GM12878 (cell line): ENCODE measurements at regions not wholly inside any gene's neighbourhood (a gene's known extent, or its start where the extent isn't known, plus 50 kb on each side); places are given as distances from the start of the nearest gene placed in this dataset.

Source experiments
- ATAC-seq: fragments of 200-7000 bp; cut with Tn5 transposase; 3 replicates; pipeline ENCODE4 v1.9.1; 2020; ENCODE audit warnings: mild to moderate bottlenecking, moderate library complexity
- BruUV-seq: library from RNA; stranded (reverse); fragments of 400-500 nt; replicated peaks from 2 replicates; lab custom pipeline; 2021; lab: Mats Ljungman, UMichigan
- CTCF ChIA-PET: fragments of 300-600 bp; sonication (Branson Sonifier 250); formaldehyde crosslinking; extraction: SDS; loops from one replicate; lab custom pipeline; 2021; ENCODE audit warnings: inconsistent platforms; lab: Yijun Ruan, JAX
- POLR2A ChIA-PET: fragments of 350-600 bp; formaldehyde crosslinking; extraction: SDS; loops from one replicate; lab custom pipeline; 2021; ENCODE audit warnings: inconsistent platforms; lab: Charles Lee
- RAD21 ChIA-PET: fragments of 300-600 bp; sonication (Branson Sonifier 250); formaldehyde crosslinking; loops from one replicate; lab custom pipeline; 2023; ENCODE audit warnings: antibody characterized with exemption; ENCODE audit not compliant: unreplicated experiment; lab: Charles Lee
- SMC1A ChIA-PET: fragments of 300-600 bp; sonication (Branson Sonifier 250); formaldehyde crosslinking; loops from one replicate; lab custom pipeline; 2023; ENCODE audit not compliant: unreplicated experiment, uncharacterized antibody; lab: Charles Lee
- DNase-seq: peaks from one replicate; pipeline ENCODE4 v3.0.0-alpha.2; 2011; ENCODE audit warnings: low read depth, low spot score
- FAIRE-seq: peaks from 3 replicates; lab custom pipeline; 2011; peaks lifted over from hg19 to GRCh38; lab: Jason Lieb, UNC
- H2AFZ ChIP-seq: 2 replicates; pipeline ENCODE4 v1.6.0; 2011; ENCODE audit warnings: low read depth, low read length, control low read depth; ENCODE audit not compliant: control insufficient read depth
- H3K27ac ChIP-seq: 2 replicates; pipeline ENCODE4 v1.5.1; 2011; ENCODE audit warnings: control low read depth; ENCODE audit not compliant: control insufficient read depth, insufficient read depth
- H3K27me3 ChIP-seq, 2 experiments: replicated peaks in 1 of 2; 2 replicates each; pipeline versions ENCODE4 v1.6.0 to v1.6.1; 2011; ENCODE audit warnings: low read length in 1 of 2; ENCODE audit not compliant: control insufficient read depth in 2 of 2, insufficient read depth in 2 of 2
- H3K36me3 ChIP-seq, 2 experiments: 2 replicates each; pipeline ENCODE4 v1.5.1; 2011; ENCODE audit warnings: low read length in 1 of 2; ENCODE audit not compliant: control insufficient read depth in 2 of 2, insufficient read depth in 2 of 2
- H3K4me1 ChIP-seq: 2 replicates; pipeline ENCODE4 v1.6.1; 2011; ENCODE audit warnings: mild to moderate bottlenecking, low read length, moderate library complexity, mixed read lengths; ENCODE audit not compliant: control insufficient read depth, insufficient read depth
- H3K4me2 ChIP-seq: 2 replicates; pipeline ENCODE4 v1.6.0; 2011; ENCODE audit warnings: control low read depth; ENCODE audit not compliant: control insufficient read depth, insufficient read depth
- H3K4me3 ChIP-seq: fragments of 200-600 bp; sonication (generic); 2 replicates; pipeline ENCODE4 v1.5.1; 2016
- H3K79me2 ChIP-seq: 2 replicates; pipeline ENCODE4 v1.6.0; 2011; ENCODE audit warnings: low read length; ENCODE audit not compliant: control insufficient read depth, insufficient read depth
- H3K9ac ChIP-seq: 2 replicates; pipeline ENCODE4 v1.8.0; 2011; ENCODE audit warnings: low read length, control low read depth, mixed read lengths; ENCODE audit not compliant: control insufficient read depth, insufficient read depth
- H3K9me3 ChIP-seq: replicated peaks from 3 replicates; pipeline ENCODE4 v1.5.1; 2011; ENCODE audit warnings: mild to moderate bottlenecking, low read length; ENCODE audit not compliant: control insufficient read depth, insufficient read depth
- H4K20me1 ChIP-seq: 2 replicates; pipeline ENCODE4 v1.6.0; 2011; ENCODE audit not compliant: control insufficient read depth, insufficient read depth
- CBX5 ChIP-seq: sonication (generic); IDR thresholded peaks from 2 replicates; pipeline ENCODE4 v1.6.1; 2016; ENCODE audit warnings: low read depth, moderate library complexity, mild to moderate bottlenecking, inconsistent platforms
- GABPA ChIP-seq: IDR thresholded peaks from 2 replicates; pipeline ENCODE4 v1.6.1; 2014; ENCODE audit warnings: antibody characterized with exemption, low read depth, mild to moderate bottlenecking, inconsistent platforms
- HDAC2 ChIP-seq: fragments of 200-600 bp; sonication (generic); IDR thresholded peaks from 2 replicates; pipeline ENCODE4 v1.6.1; 2017
- MAX ChIP-seq: IDR thresholded peaks from 2 replicates; pipeline ENCODE4 v1.6.1; 2012; ENCODE audit warnings: low read depth, low read length, improper control_type of control experiment
- MYC ChIP-seq: IDR thresholded peaks from 2 replicates; pipeline ENCODE4 v1.6.1; 2011; ENCODE audit warnings: mild to moderate bottlenecking, low read length, moderate library complexity, inconsistent platforms; ENCODE audit not compliant: insufficient read depth, insufficient replicate concordance, insufficient read length, severe bottlenecking
- RELA ChIP-seq: fragments of 450-650 bp; IDR thresholded peaks from 2 replicates; pipeline ENCODE4 v1.8.0; 2014; ENCODE audit warnings: borderline replicate concordance; ENCODE audit not compliant: partially characterized antibody
- RELB ChIP-seq: fragments of 450-650 bp; IDR thresholded peaks from 2 replicates; pipeline ENCODE4 v1.6.1; 2017; ENCODE audit warnings: low read depth, mild to moderate bottlenecking, moderate library complexity
- SP1 ChIP-seq: IDR thresholded peaks from one replicate; pipeline ENCODE4 v1.6.1; 2011; ENCODE audit warnings: low read depth, low read length
- TCF3 ChIP-seq: IDR thresholded peaks from 2 replicates; pipeline ENCODE4 v1.6.1; 2012; ENCODE audit warnings: low read depth, mild to moderate bottlenecking, low read length, borderline replicate concordance; ENCODE audit not compliant: insufficient read depth
- WRNIP1 ChIP-seq: IDR thresholded peaks from 2 replicates; pipeline ENCODE4 v1.6.1; 2011; ENCODE audit warnings: low read depth, low read length, improper control_type of control experiment, borderline replicate concordance
- ZNF207 ChIP-seq: fragments of 450-650 bp; IDR thresholded peaks from 2 replicates; pipeline ENCODE4 v1.6.1; 2014; ENCODE audit warnings: antibody characterized with exemption, mild to moderate bottlenecking, borderline replicate concordance
- ZNF384 ChIP-seq: IDR thresholded peaks from 2 replicates; pipeline ENCODE4 v1.6.1; 2012; ENCODE audit warnings: low read depth, mild to moderate bottlenecking, low read length, improper control_type of control experiment, borderline replicate concordance
- ZNF622 ChIP-seq: fragments of 450-650 bp; IDR thresholded peaks from 2 replicates; pipeline ENCODE4 v1.6.1; 2017; ENCODE audit warnings: mild to moderate bottlenecking, inconsistent platforms
- ZSCAN29 ChIP-seq: fragments of 450-650 bp; IDR thresholded peaks from 2 replicates; pipeline ENCODE4 v1.6.1; 2017; ENCODE audit warnings: mild to moderate bottlenecking, moderate library complexity
- WGBS: methylation state at CpG from one replicate; pipeline ENCODE4 v1.1.6; 2016; ENCODE audit warnings: low lambda C conversion rate; ENCODE audit not compliant: insufficient replicate concordance, insufficient coverage; ENCODE audit errors: missing lambda C conversion rate; 5-methylcytosine and 5-hydroxymethylcytosine counted together
- in situ Hi-C: fragments of 300-500 bp; cut with MboI; formaldehyde crosslinking; loops from 9 replicates; pipeline ENCODE4 v1.14.3; 2018; ENCODE audit warnings: mixed read lengths
- intact Hi-C: fragments of 100-400 bp; cut with micrococcal nuclease; formaldehyde crosslinking; loops from one replicate; pipeline ENCODE4 v1.14.2; 2022; ENCODE audit not compliant: unreplicated experiment
- TF ChIP-seq, protein P1 (sequence below): IDR thresholded peaks from 2 replicates; pipeline ENCODE4 v1.6.1; 2011; ENCODE audit warnings: borderline replicate concordance, low read depth, mild to moderate bottlenecking, moderate library complexity, mixed read lengths, low read length; ENCODE audit not compliant: insufficient read depth; ENCODE audit errors: extremely low read length

- no peak overlapping the region for H3K4me3 ChIP-seq
- no peaks in the 10 kb centered on the region for H3K36me3 ChIP-seq
- no peak overlapping the region for H2AFZ ChIP-seq
- POLR2A ChIA-PET: no interaction called here
- no peaks in the 10 kb centered on the region for H3K4me1 ChIP-seq
- in situ Hi-C loops (no loop called here), intact Hi-C loops (no loop called here)
- H3K4me2 ChIP-seq: no peak overlapping the region
- ATAC-seq: no peak
- RAD21 ChIA-PET: no interaction called here
- CTCF ChIA-PET: no interaction called here
- no peak for DNase-seq
- H3K27me3 ChIP-seq: peaks cover 0 to 8% of the 10 kb centered on the region in 2 experiments; a peak in 3 of 4 replicates
- H3K27ac ChIP-seq: no peak overlapping the region
- H3K79me2 ChIP-seq: no peaks in the 10 kb centered on the region
- H4K20me1 ChIP-seq: no peaks in the 10 kb centered on the region
- no TSS peak for BruUV-seq
- no peak overlapping the region for H3K9ac ChIP-seq
- no peaks in the 10 kb centered on the region for H3K9me3 ChIP-seq
- no peak for FAIRE-seq
- SMC1A ChIA-PET: no interaction called here
- 17% methylated on average over 3 of the region's 3 CpGs for WGBS
- TF ChIP-seq HDAC2: no peak
- no peak for TF ChIP-seq WRNIP1
- TF ChIP-seq GABPA: no peak
- no peak for TF ChIP-seq MYC
- TF ChIP-seq RELA: no peak
- no peak for TF ChIP-seq MAX
- no peak for TF ChIP-seq ZNF622
- no peak for TF ChIP-seq CBX5
- no peak for TF ChIP-seq RELB
- TF ChIP-seq SP1: no peak
- TF ChIP-seq, protein P1, sequence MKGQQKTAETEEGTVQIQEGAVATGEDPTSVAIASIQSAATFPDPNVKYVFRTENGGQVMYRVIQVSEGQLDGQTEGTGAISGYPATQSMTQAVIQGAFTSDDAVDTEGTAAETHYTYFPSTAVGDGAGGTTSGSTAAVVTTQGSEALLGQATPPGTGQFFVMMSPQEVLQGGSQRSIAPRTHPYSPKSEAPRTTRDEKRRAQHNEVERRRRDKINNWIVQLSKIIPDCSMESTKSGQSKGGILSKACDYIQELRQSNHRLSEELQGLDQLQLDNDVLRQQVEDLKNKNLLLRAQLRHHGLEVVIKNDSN: no peak
- TF ChIP-seq TCF3: no peak
- no peak for TF ChIP-seq ZNF384
- TF ChIP-seq ZSCAN29: no peak
- TF ChIP-seq ZNF207: no peak
These were observed 136.5 kb upstream of the GJB5 start for GRCh38 chr1:34618381-34618780.
